H1 (cell line): ENCODE measurements at regions not wholly inside any gene's neighbourhood (a gene's known extent, or its start where the extent isn't known, plus 50 kb on each side); places are given as distances from the start of the nearest gene placed in this dataset.

Experiments used
- POLR2AphosphoS5 ChIP-seq: IDR thresholded peaks from 2 replicates; pipeline ENCODE4 v1.6.1; 2011; ENCODE audit warnings: low read depth, low read length
- RNF2 ChIP-seq: fragments of 200-900, 300-1000 bp; sonication (generic); IDR thresholded peaks from 2 replicates; pipeline ENCODE4 v1.7.1; 2016; ENCODE audit warnings: borderline replicate concordance, low read depth, mild to moderate bottlenecking, antibody characterized with exemption, low read length; ENCODE audit not compliant: poor library complexity, severe bottlenecking; ENCODE audit errors: missing control alignments
- SIN3A ChIP-seq, 2 experiments: IDR thresholded peaks in 1 of 2; conservative IDR thresholded peaks in 1 of 2; 2 replicates each; pipeline ENCODE4 v1.6.1; 2011 to 2012; ENCODE audit warnings: low read length in 2 of 2, improper control_type of control experiment in 1 of 2, low read depth in 1 of 2, mild to moderate bottlenecking in 1 of 2
- TAF1 ChIP-seq: IDR thresholded peaks from 2 replicates; pipeline ENCODE4 v1.6.1; 2011; ENCODE audit warnings: mild to moderate bottlenecking, low read depth, low read length

DNA sequence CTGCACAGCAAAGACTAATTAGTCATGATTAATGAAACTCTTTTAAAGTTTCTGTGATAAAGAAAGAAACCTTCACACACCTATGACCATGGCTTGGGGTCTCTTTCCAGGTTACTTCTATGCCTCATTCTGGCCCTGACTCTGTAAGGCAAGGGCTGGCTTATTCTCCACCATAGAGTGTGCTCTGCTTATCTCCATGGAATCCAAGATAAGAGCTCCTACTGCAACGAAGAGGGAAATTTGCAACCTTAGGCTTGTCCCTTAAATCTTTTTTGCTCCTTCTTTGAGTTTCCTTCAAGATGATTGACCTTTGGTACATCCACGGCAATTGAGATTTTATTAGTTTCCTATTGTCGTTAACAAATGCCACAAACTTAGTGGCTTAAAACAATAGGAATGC lies 239.9 kb downstream of the SPRY2 start:
- no peak for TF ChIP-seq SIN3A (conservative IDR thresholded peaks at IDR 0.05 in 1 of 2, IDR thresholded peaks at IDR 0.05 in 1 of 2; ENCODE audit: low read depth in 1 of 2, low read length in 2 of 2)
- TF ChIP-seq RNF2, result no peak
- no peak for TF ChIP-seq POLR2AphosphoS5
- TF ChIP-seq TAF1, result no peak
